ENCODE measurements at regions not wholly inside any gene's neighbourhood (a gene's known extent, or its start where the extent isn't known, plus 50 kb on each side); places are given as distances from the start of the nearest gene placed in this dataset.

- TF ChIP-seq CTCF (optimal IDR thresholded peaks at IDR 0.05 in 1 of 3, IDR thresholded peaks at IDR 0.05 in 1 of 3, conservative IDR thresholded peaks at IDR 0.05 in 1 of 3; ENCODE audit: extremely low read depth in 1 of 3, insufficient read depth in 2 of 3, low read length in 3 of 3) (no peak), EZH2 (IDR thresholded peaks at IDR 0.05; ENCODE audit: low read length) (no peak)
- dilution Hi-C loops (cut with MboI; ENCODE audit: extremely low pct_ligation_motif_present, low sequenced_read_pairs): no loop called here
- Histone ChIP-seq H3K4me1 (ENCODE audit: control insufficient read depth, extremely low read depth, insufficient read depth, low read length) (peaks cover 4% of the 10 kb centered on the region), H3K9me1 (ENCODE audit: control insufficient read depth, extremely low read depth, insufficient read depth, low read length) (no peaks in the 10 kb centered on the region), H3K9ac (ENCODE audit: control insufficient read depth, extremely low read depth, insufficient read depth, low read length) (no peak overlapping the region), H4K20me1 (ENCODE audit: control insufficient read depth, extremely low read depth, insufficient read depth, low read length) (no peaks in the 10 kb centered on the region), H3K9me3 (ENCODE audit: control insufficient read depth, low read depth, low read length) (no peaks in the 10 kb centered on the region), H2AFZ (ENCODE audit: control insufficient read depth, low read length) (no peak overlapping the region), H3K27me3 (ENCODE audit: control insufficient read depth, extremely low read depth, insufficient read depth, low read length) (no peaks in the 10 kb centered on the region), H3K36me3 (ENCODE audit: control insufficient read depth in 2 of 2, extremely low read depth in 1 of 2, insufficient read depth in 2 of 2, low read length in 2 of 2) (no peaks in the 10 kb centered on the region), H3K4me3 (ENCODE audit: control insufficient read depth in 2 of 3, extremely low read depth in 1 of 3, insufficient read depth in 2 of 3, low read depth in 1 of 3, low read length in 3 of 3) (no peak overlapping the region), H3K79me2 (ENCODE audit: control insufficient read depth, insufficient read depth, low read length) (no peaks in the 10 kb centered on the region), H3K27ac (ENCODE audit: control insufficient read depth, insufficient read depth, low read length) (no peak overlapping the region), H3K4me2 (ENCODE audit: control insufficient read depth, extremely low read depth, insufficient read depth, low read depth, low read length) (no peak overlapping the region)
- FAIRE-seq (no peak), DNase-seq (ENCODE audit: low read depth, low spot score) (no peak)
These were observed 107.9 kb upstream of the NDUFV2 start for GRCh38 chr18:8994603-8995002.

- H4K20me1 ChIP-seq (ENCODE audit: control insufficient read depth, extremely low read depth, insufficient read depth, low read length): no peaks in the 10 kb centered on the region
- H3K27ac ChIP-seq (ENCODE audit: control insufficient read depth, insufficient read depth, low read length): no peak overlapping the region
- no peaks in the 10 kb centered on the region for H3K79me2 ChIP-seq (ENCODE audit: control insufficient read depth, insufficient read depth, low read length)
- no peaks in the 10 kb centered on the region for H3K27me3 ChIP-seq (ENCODE audit: control insufficient read depth, extremely low read depth, insufficient read depth, low read length)
- no peak overlapping the region for H2AFZ ChIP-seq (ENCODE audit: control insufficient read depth, low read length)
- H3K4me3 ChIP-seq (ENCODE audit: control insufficient read depth in 2 of 3, extremely low read depth in 1 of 3, insufficient read depth in 2 of 3, low read depth in 1 of 3, low read length in 3 of 3): no peak overlapping the region
- FAIRE-seq: no peak
- dilution Hi-C loops (cut with MboI; ENCODE audit: extremely low pct_ligation_motif_present, low sequenced_read_pairs): no loop called here
- no peaks in the 10 kb centered on the region for H3K36me3 ChIP-seq (ENCODE audit: control insufficient read depth in 2 of 2, extremely low read depth in 1 of 2, insufficient read depth in 2 of 2, low read length in 2 of 2)
- no peak for DNase-seq (ENCODE audit: low read depth, low spot score)
- no peaks in the 10 kb centered on the region for H3K9me3 ChIP-seq (ENCODE audit: control insufficient read depth, low read depth, low read length)
- no peaks in the 10 kb centered on the region for H3K9me1 ChIP-seq (ENCODE audit: control insufficient read depth, extremely low read depth, insufficient read depth, low read length)
- no peak overlapping the region for H3K4me2 ChIP-seq (ENCODE audit: control insufficient read depth, extremely low read depth, insufficient read depth, low read depth, low read length)
- no peak for TF ChIP-seq EZH2 (IDR thresholded peaks at IDR 0.05; ENCODE audit: low read length)
- no peak for TF ChIP-seq CTCF (optimal IDR thresholded peaks at IDR 0.05 in 1 of 3, IDR thresholded peaks at IDR 0.05 in 1 of 3, conservative IDR thresholded peaks at IDR 0.05 in 1 of 3; ENCODE audit: extremely low read depth in 1 of 3, insufficient read depth in 2 of 3, low read length in 3 of 3)
- peaks cover 4% of the 10 kb centered on the region for H3K4me1 ChIP-seq (ENCODE audit: control insufficient read depth, extremely low read depth, insufficient read depth, low read length)
- H3K9ac ChIP-seq (ENCODE audit: control insufficient read depth, extremely low read depth, insufficient read depth, low read length): no peak overlapping the region
These were observed 107.4 kb upstream of the NDUFV2 start for GRCh38 chr18:8995096-8995495.
